ENCODE measurements at regions not wholly inside any gene's neighbourhood (a gene's known extent, or its start where the extent isn't known, plus 50 kb on each side); places are given as distances from the start of the nearest gene placed in this dataset.

DNA sequence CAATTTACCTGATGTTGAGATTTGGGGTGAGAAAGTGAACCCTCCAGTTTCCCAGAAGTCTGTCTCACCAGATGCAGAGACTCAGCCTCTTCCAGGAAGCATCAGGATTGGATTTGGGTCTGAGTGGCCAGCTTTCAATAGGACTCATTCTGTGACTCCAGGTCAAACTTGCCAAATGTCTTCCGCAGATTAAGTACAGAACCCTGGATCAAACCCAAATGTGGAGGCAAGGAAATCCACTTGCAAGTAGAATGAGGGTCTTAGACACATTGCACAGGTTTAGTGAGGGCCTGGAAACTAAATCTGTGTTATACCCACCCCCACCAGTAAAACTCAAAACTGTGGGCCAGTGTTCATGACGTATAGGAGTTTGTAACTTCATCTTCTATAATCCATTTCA lies 372.2 kb upstream of the MGMT start (continued):
- TF ChIP-seq NCOR1 (IDR thresholded peaks at IDR 0.05), result no peak
- TF ChIP-seq ZBTB49 (CRISPR knock-in tag; IDR thresholded peaks at IDR 0.05; ENCODE audit: borderline replicate concordance), result no peak
- no peak for TF ChIP-seq RUNX1 (IDR thresholded peaks at IDR 0.05; ENCODE audit: low read depth)
- no peak for TF ChIP-seq ZNF282 (CRISPR knock-in tag; IDR thresholded peaks at IDR 0.05)
- no peak for TF ChIP-seq KLF16 (IDR thresholded peaks at IDR 0.05)
- no peak for TF ChIP-seq ZNF780A (CRISPR knock-in tag; IDR thresholded peaks at IDR 0.05)
- no peak for TF ChIP-seq SAP30 (IDR thresholded peaks at IDR 0.05; ENCODE audit: borderline replicate concordance, insufficient read depth, low read depth, low read length, poor library complexity, severe bottlenecking)

GRCh38 chr10:129095680-129096064 lies 371.4 kb upstream of the MGMT start:
- Histone ChIP-seq H3K36me3 (ENCODE audit: control insufficient read depth, insufficient read depth, low read length) (no peaks in the 10 kb centered on the region), H3K27me3 (ENCODE audit: control insufficient read depth in 2 of 2, insufficient read depth in 2 of 2, low read length in 2 of 2) (peaks cover 0 to 4% of the 10 kb centered on the region in 2 experiments; a peak in 2 of 5 replicates), H2AFZ (ENCODE audit: low read depth, low read length) (no peak overlapping the region), H4K20me1 (replicated peaks; ENCODE audit: control insufficient read depth, insufficient read depth, low read length) (no peaks in the 10 kb centered on the region; the same call in 1 of the 2 replicates), H3K9me1 (ENCODE audit: control insufficient read depth, insufficient read depth, low read length) (no peaks in the 10 kb centered on the region), H3K9me3 (replicated peaks; ENCODE audit: control insufficient read depth, insufficient read depth, low read depth, low read length) (no peaks in the 10 kb centered on the region), H3K4me2 (ENCODE audit: insufficient read depth, low read length) (no peak overlapping the region), H3K4me1 (replicated peaks in 1 of 2; ENCODE audit: control insufficient read depth in 2 of 2, insufficient read depth in 2 of 2, low read length in 2 of 2) (no peaks in the 10 kb centered on the region), H3K4me3 (no peak overlapping the region), H3K27ac (ENCODE audit: extremely low read depth, low read depth, low read length) (no peak overlapping the region), H3K79me2 (ENCODE audit: control insufficient read depth, insufficient read depth, low read length) (no peaks in the 10 kb centered on the region), H3K9ac (ENCODE audit: insufficient read depth in 1 of 2, low read depth in 2 of 2, low read length in 2 of 2) (no peak overlapping the region)
- in situ Hi-C loops (cut with MboI), result no loop called here
- BruUV-seq (replicated peaks), result no TSS peak
- WGBS (ENCODE audit: insufficient coverage, low coverage, missing lambda C conversion rate), result 4% methylated on average over 7 of the region's 7 CpGs
- ChIA-PET POLR2A (no interaction called here), CTCF (ENCODE audit: low intra/inter-chr PET ratio) (no interaction called here)
- FAIRE-seq (no peak), DNase-seq (ENCODE audit: extremely low read depth in 1 of 4, low spot score in 3 of 4) (no peak), ATAC-seq (no peak)
- intact Hi-C loops (cut with micrococcal nuclease), result no loop called here
- TF ChIP-seq, protein P1, sequence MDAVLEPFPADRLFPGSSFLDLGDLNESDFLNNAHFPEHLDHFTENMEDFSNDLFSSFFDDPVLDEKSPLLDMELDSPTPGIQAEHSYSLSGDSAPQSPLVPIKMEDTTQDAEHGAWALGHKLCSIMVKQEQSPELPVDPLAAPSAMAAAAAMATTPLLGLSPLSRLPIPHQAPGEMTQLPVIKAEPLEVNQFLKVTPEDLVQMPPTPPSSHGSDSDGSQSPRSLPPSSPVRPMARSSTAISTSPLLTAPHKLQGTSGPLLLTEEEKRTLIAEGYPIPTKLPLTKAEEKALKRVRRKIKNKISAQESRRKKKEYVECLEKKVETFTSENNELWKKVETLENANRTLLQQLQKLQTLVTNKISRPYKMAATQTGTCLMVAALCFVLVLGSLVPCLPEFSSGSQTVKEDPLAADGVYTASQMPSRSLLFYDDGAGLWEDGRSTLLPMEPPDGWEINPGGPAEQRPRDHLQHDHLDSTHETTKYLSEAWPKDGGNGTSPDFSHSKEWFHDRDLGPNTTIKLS (IDR thresholded peaks at IDR 0.05; ENCODE audit: borderline replicate concordance, low read depth), result no peak
- TF ChIP-seq HMG20A (CRISPR knock-in tag; conservative IDR thresholded peaks at IDR 0.05), result no peak
- TF ChIP-seq NR1H2 (CRISPR knock-in tag; IDR thresholded peaks at IDR 0.05), result no peak
- TF ChIP-seq MYC (IDR thresholded peaks at IDR 0.05; ENCODE audit: low read depth, low read length), result no peak
- no peak for TF ChIP-seq MYC (CRISPR knock-in tag; IDR thresholded peaks at IDR 0.05; ENCODE audit: borderline replicate concordance, low read depth)
- TF ChIP-seq HNRNPLL (IDR thresholded peaks at IDR 0.05; ENCODE audit: low read depth, low read length, poor library complexity, severe bottlenecking), result no peak
- TF ChIP-seq CHD2 (IDR thresholded peaks at IDR 0.05; ENCODE audit: low read depth, low read length), result no peak
- no peak for TF ChIP-seq ZNF707 (CRISPR knock-in tag; conservative IDR thresholded peaks at IDR 0.05)
- no peak for TF ChIP-seq GATA2 (CRISPR knock-in tag; IDR thresholded peaks at IDR 0.05)
- TF ChIP-seq ZNF77 (CRISPR knock-in tag; IDR thresholded peaks at IDR 0.05), result no peak
- no peak for TF ChIP-seq KLF16 (IDR thresholded peaks at IDR 0.05)
- no peak for TF ChIP-seq SIX5 (IDR thresholded peaks at IDR 0.05; ENCODE audit: borderline replicate concordance in 1 of 2, insufficient read depth in 1 of 2, low read depth in 1 of 2, low read length in 2 of 2)
- no peak for TF ChIP-seq CREB3 (tag; conservative IDR thresholded peaks at IDR 0.05; ENCODE audit: low read depth)

Measured in K562 (cell line).